Fibroblast of lung (primary cell): ENCODE measurements at regions not wholly inside any gene's neighbourhood (a gene's known extent, or its start where the extent isn't known, plus 50 kb on each side); places are given as distances from the start of the nearest gene placed in this dataset.

Experiments
- DNase-seq, 2 donors: peaks; one replicate each; pipeline versions ENCODE4 v3.0.0 to v3.0.0-alpha.2; 2010; ENCODE audit warnings: low read depth in 2 of 2
- H2AFZ ChIP-seq: 2 replicates; pipeline ENCODE4 v1.5.1; 2012; ENCODE audit warnings: low read length, control low read depth, inconsistent platforms
- H3K27ac ChIP-seq: 2 replicates; pipeline ENCODE4 v1.5.1; 2011; ENCODE audit warnings: low read length, control low read depth; ENCODE audit not compliant: insufficient read depth
- H3K27me3 ChIP-seq: 2 replicates; pipeline ENCODE4 v1.5.1; 2011; ENCODE audit warnings: mild to moderate bottlenecking, low read length; ENCODE audit not compliant: control insufficient read depth, insufficient read depth
- H3K36me3 ChIP-seq: 2 replicates; pipeline ENCODE4 v1.5.1; 2011; ENCODE audit warnings: low read length; ENCODE audit not compliant: control insufficient read depth, insufficient read depth
- H3K4me1 ChIP-seq: 2 replicates; pipeline ENCODE4 v1.5.1; 2011; ENCODE audit warnings: low read length; ENCODE audit not compliant: control insufficient read depth, insufficient read depth; ENCODE audit errors: extremely low read depth
- H3K4me2 ChIP-seq: 2 replicates; pipeline ENCODE4 v1.5.1; 2011; ENCODE audit warnings: low read length, control low read depth; ENCODE audit not compliant: insufficient read depth; ENCODE audit errors: extremely low read depth
- H3K4me3 ChIP-seq, 4 experiments: fragments of 200-600 bp in 1 of 4; sonication (generic) in 1 of 4; replicated peaks in 1 of 4; 2 replicates each; pipeline ENCODE4 v1.5.1; 2011 to 2016; ENCODE audit warnings: low read length in 4 of 4, low read depth in 3 of 4, mild to moderate bottlenecking in 3 of 4, control low read depth in 2 of 4, inconsistent platforms in 1 of 4, mixed read lengths in 1 of 4; ENCODE audit not compliant: insufficient read depth in 1 of 4; ENCODE audit errors: control extremely low read depth in 1 of 4
- H3K79me2 ChIP-seq: 2 replicates; pipeline ENCODE4 v1.5.1; 2012; ENCODE audit warnings: mild to moderate bottlenecking, low read length, inconsistent platforms; ENCODE audit not compliant: control insufficient read depth, insufficient read depth
- H3K9ac ChIP-seq: 2 replicates; pipeline ENCODE4 v1.5.1; 2011; ENCODE audit warnings: mild to moderate bottlenecking, low read length, control low read depth; ENCODE audit not compliant: insufficient read depth
- H3K9me3 ChIP-seq: 2 replicates; pipeline ENCODE4 v1.5.1; 2012; ENCODE audit warnings: low read depth, low read length; ENCODE audit not compliant: control insufficient read depth, insufficient read depth
- H4K20me1 ChIP-seq: 2 replicates; pipeline ENCODE4 v1.5.1; 2011; ENCODE audit warnings: low read length; ENCODE audit not compliant: control insufficient read depth, insufficient read depth; ENCODE audit errors: extremely low read depth
- EZH2 ChIP-seq: IDR thresholded peaks from 2 replicates; pipeline ENCODE4 v1.5.1; 2012; ENCODE audit warnings: low read length, control low read depth, mild to moderate bottlenecking; ENCODE audit errors: missing control alignments
- TF ChIP-seq, protein P1 (sequence below), 2 donors: IDR thresholded peaks in 1 of 2; conservative IDR thresholded peaks in 1 of 2; 1 replicate in 1 of 2; 2 replicates in 1 of 2; pipeline ENCODE4 v1.5.1; 2011 to 2012; ENCODE audit warnings: low read length in 2 of 2, control low read depth in 1 of 2, inconsistent platforms in 1 of 2, low read depth in 1 of 2, mild to moderate bottlenecking in 1 of 2

DNA sequence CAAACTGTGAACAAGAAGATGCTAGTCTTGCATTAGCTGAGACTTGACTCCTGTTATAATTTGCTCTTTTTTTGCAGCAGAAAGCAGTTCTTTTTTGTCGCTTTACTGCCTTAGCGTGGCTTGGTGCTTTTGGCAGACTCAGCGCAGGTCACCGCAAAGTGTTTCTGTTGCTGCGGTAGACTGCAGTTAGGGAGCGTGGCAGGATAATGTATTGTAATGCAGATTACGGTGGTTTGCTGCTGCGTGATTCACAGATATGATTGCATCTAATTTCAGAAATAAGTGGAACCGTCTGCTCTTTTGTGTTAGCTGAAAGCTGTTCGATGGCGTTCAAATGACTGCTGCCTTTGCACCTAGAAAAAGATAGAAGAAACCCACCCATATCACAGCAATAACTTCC lies 131.6 kb upstream of the SATB2 start:
- no peaks in the 10 kb centered on the region for H4K20me1 ChIP-seq
- no peak overlapping the region for H3K4me3 ChIP-seq
- H3K4me2 ChIP-seq, result no peak overlapping the region
- no peak overlapping the region for H3K9ac ChIP-seq
- H3K4me1 ChIP-seq, result no peaks in the 10 kb centered on the region
- H3K9me3 ChIP-seq, result no peaks in the 10 kb centered on the region
- no peak overlapping the region for H3K27ac ChIP-seq
- no peaks in the 10 kb centered on the region for H3K79me2 ChIP-seq
- peak in 1 of 2 donors; percentile 67 for DNase-seq
- no peaks in the 10 kb centered on the region for H3K36me3 ChIP-seq
- H3K27me3 ChIP-seq, result no peaks in the 10 kb centered on the region
- no peak for TF ChIP-seq EZH2
- TF ChIP-seq, protein P1, sequence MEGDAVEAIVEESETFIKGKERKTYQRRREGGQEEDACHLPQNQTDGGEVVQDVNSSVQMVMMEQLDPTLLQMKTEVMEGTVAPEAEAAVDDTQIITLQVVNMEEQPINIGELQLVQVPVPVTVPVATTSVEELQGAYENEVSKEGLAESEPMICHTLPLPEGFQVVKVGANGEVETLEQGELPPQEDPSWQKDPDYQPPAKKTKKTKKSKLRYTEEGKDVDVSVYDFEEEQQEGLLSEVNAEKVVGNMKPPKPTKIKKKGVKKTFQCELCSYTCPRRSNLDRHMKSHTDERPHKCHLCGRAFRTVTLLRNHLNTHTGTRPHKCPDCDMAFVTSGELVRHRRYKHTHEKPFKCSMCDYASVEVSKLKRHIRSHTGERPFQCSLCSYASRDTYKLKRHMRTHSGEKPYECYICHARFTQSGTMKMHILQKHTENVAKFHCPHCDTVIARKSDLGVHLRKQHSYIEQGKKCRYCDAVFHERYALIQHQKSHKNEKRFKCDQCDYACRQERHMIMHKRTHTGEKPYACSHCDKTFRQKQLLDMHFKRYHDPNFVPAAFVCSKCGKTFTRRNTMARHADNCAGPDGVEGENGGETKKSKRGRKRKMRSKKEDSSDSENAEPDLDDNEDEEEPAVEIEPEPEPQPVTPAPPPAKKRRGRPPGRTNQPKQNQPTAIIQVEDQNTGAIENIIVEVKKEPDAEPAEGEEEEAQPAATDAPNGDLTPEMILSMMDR (conservative IDR thresholded peaks at IDR 0.05 in 1 of 2, IDR thresholded peaks at IDR 0.05 in 1 of 2; ENCODE audit: low read depth in 1 of 2, low read length in 2 of 2), result no peak
- no peak overlapping the region for H2AFZ ChIP-seq

DNA sequence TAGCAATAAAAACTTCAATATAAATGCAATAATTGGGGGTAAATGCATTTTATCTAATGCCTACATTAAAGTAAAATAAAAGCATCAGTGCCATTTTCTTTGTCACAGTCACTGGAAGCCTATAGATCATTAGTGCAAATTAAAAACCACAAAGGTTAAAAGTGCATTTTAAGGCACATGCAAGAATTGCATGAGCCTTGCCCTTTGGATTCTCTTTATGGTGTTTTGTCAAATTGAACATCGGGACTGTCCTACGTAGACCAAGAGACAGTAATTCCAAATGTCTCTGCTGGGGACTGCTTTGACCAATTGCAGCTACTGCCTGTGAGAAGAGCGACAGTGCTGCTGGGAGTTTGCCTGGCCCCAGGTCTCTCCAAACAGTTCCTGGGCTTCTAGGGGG lies 130.3 kb upstream of the SATB2 start:
- TF ChIP-seq EZH2, result no peak
- TF ChIP-seq, protein P1 (conservative IDR thresholded peaks at IDR 0.05 in 1 of 2, IDR thresholded peaks at IDR 0.05 in 1 of 2; ENCODE audit: low read depth in 1 of 2, low read length in 2 of 2), result no peak
- H3K9ac ChIP-seq, result no peak overlapping the region
- no peak overlapping the region for H3K4me2 ChIP-seq
- H3K9me3 ChIP-seq, result no peaks in the 10 kb centered on the region
- no peak overlapping the region for H2AFZ ChIP-seq
- H3K36me3 ChIP-seq, result no peaks in the 10 kb centered on the region
- H3K79me2 ChIP-seq, result no peaks in the 10 kb centered on the region
- no peak overlapping the region for H3K27ac ChIP-seq
- no peak overlapping the region for H3K4me3 ChIP-seq
- H3K4me1 ChIP-seq, result no peaks in the 10 kb centered on the region
- DNase-seq, result no peak
- no peaks in the 10 kb centered on the region for H3K27me3 ChIP-seq
- H4K20me1 ChIP-seq, result no peaks in the 10 kb centered on the region

DNA sequence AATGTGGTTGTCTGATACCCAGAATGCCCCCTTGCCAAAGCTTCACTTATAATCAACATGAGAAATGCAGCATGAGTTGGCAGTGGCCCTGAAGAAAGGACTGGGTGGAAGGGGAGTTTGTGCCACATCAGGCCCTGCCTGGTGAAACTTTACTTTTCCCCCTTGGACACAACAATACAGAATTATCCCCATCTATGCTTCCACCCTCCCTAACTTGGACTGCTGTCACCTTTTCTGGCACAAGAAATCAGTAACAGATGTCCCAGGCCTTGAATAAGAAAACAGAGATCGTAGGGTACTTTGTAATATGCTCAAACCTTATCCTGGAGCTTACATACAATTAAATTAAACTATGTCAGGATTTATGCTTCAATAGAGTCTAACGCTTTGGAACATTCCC lies 128.9 kb upstream of the SATB2 start:
- Histone ChIP-seq H3K4me2 (no peak overlapping the region), H3K4me3 (no peak overlapping the region), H3K9ac (no peak overlapping the region), H3K27ac (no peak overlapping the region), H3K36me3 (no peaks in the 10 kb centered on the region), H3K4me1 (no peaks in the 10 kb centered on the region), H3K27me3 (no peaks in the 10 kb centered on the region), H3K79me2 (no peaks in the 10 kb centered on the region), H2AFZ (no peak overlapping the region), H4K20me1 (no peaks in the 10 kb centered on the region), H3K9me3 (no peaks in the 10 kb centered on the region)
- no peak for DNase-seq
- TF ChIP-seq, protein P1 (conservative IDR thresholded peaks at IDR 0.05 in 1 of 2, IDR thresholded peaks at IDR 0.05 in 1 of 2; ENCODE audit: low read depth in 1 of 2, low read length in 2 of 2), result no peak
- no peak for TF ChIP-seq EZH2
